ENCODE measurements at regions not wholly inside any gene's neighbourhood (a gene's known extent, or its start where the extent isn't known, plus 50 kb on each side); places are given as distances from the start of the nearest gene placed in this dataset.

DNA sequence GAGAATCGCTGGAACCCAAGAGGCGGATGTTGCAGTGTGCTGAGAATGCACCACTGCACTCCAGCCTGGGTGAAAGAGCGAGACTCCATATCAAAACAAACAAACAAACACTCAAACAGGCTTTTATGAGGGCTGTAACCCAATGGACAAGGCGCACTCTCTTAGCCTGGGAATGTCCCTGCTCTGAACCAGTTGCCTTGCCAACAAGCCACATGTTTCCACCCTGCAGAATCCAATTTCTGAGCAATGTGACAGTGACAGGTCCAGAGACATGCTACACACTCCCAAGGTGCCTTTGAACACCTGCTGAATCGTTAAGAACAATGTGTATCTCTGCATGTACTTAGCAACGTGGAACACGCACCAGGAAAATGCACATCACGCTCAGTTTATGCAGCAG, 186.8 kb upstream of the AUTS2 start:
- no peak overlapping the region for H3K9ac ChIP-seq (ENCODE audit: low read length)
- no peak overlapping the region for H3K4me2 ChIP-seq (ENCODE audit: low read length)
- ATAC-seq (no peak), DNase-seq (no peak)
- TF ChIP-seq, protein P1, sequence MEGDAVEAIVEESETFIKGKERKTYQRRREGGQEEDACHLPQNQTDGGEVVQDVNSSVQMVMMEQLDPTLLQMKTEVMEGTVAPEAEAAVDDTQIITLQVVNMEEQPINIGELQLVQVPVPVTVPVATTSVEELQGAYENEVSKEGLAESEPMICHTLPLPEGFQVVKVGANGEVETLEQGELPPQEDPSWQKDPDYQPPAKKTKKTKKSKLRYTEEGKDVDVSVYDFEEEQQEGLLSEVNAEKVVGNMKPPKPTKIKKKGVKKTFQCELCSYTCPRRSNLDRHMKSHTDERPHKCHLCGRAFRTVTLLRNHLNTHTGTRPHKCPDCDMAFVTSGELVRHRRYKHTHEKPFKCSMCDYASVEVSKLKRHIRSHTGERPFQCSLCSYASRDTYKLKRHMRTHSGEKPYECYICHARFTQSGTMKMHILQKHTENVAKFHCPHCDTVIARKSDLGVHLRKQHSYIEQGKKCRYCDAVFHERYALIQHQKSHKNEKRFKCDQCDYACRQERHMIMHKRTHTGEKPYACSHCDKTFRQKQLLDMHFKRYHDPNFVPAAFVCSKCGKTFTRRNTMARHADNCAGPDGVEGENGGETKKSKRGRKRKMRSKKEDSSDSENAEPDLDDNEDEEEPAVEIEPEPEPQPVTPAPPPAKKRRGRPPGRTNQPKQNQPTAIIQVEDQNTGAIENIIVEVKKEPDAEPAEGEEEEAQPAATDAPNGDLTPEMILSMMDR (conservative IDR thresholded peaks at IDR 0.05; ENCODE audit: low read depth, low read length) = no peak
- TF ChIP-seq EZH2 (IDR thresholded peaks at IDR 0.05; ENCODE audit: low read length, unreplicated experiment) (no peak), EZH2phosphoT487 (IDR thresholded peaks at IDR 0.05; ENCODE audit: borderline replicate concordance, low read length) (no peak)
- no peak overlapping the region for H3K27ac ChIP-seq (ENCODE audit: low read length)
- H4K20me1 ChIP-seq (ENCODE audit: low read length) = no peaks in the 10 kb centered on the region
- H3K9me2 ChIP-seq (replicated peaks; ENCODE audit: low read length) = no peaks in the 10 kb centered on the region
- CTCF ChIA-PET = no interaction called here
- H3K4me1 ChIP-seq (ENCODE audit: insufficient read depth, low read length) = no peaks in the 10 kb centered on the region
- POLR2A ChIA-PET (ENCODE audit: unreplicated experiment) = no interaction called here
- no peaks in the 10 kb centered on the region for H3K27me3 ChIP-seq (ENCODE audit: low read length)
- H2AFZ ChIP-seq (ENCODE audit: low read length) = no peak overlapping the region
- no peak overlapping the region for H3K4me3 ChIP-seq (ENCODE audit: low read length)
- intact Hi-C loops (cut with micrococcal nuclease) = no loop called here
- no TSS peak for BruUV-seq (replicated peaks)
- no peaks in the 10 kb centered on the region for H3F3A ChIP-seq (ENCODE audit: low read length, unreplicated experiment)
- no peaks in the 10 kb centered on the region for H3K36me3 ChIP-seq (ENCODE audit: low read depth, low read length)
- no peaks in the 10 kb centered on the region for H3K79me2 ChIP-seq (ENCODE audit: low read length)
- H3K9me3 ChIP-seq (ENCODE audit: low read length) = no peaks in the 10 kb centered on the region

DNA sequence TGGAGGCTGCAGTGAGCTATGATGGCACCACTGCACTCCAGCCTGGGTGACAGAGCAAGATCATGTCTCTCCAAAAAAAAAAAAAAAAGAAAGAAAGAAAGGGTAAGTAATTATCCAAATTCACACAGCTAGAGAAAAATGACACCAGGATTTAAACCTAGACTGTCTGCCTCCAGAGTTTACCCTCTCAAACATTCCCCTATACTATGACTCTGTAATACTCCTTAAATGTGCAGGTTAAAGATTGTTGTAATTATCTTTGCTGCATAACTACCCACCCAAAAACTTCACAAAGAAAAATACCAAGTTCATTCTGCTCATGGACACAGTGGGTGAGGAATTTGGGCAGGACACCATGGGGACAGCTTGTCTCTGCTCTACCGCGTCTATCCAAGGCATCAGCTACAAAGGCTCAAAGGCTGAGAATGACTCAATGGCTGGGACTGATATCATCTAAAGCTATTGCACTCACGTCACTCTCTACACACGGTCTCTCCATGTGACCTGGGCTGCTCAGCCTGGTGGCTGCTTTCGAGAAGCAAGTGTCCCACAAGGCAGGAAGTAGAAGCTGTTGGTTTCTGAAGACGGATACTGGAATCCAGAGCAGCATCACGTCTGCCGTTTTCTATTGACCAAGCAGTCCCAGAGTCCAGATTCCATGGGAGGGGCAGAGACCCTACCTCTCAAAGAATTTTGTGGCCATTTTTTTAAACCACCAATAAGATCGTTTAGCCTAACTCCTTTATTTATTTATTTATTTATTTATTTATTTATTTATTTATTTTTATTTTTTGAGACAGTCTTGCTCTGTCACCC, 185.7 kb upstream of the AUTS2 start:
- Histone ChIP-seq H3F3A (ENCODE audit: low read length, unreplicated experiment) (no peaks in the 10 kb centered on the region), H3K4me2 (ENCODE audit: low read length) (no peak overlapping the region), H3K36me3 (ENCODE audit: low read depth, low read length) (no peaks in the 10 kb centered on the region), H3K9ac (ENCODE audit: low read length) (no peak overlapping the region), H3K27ac (ENCODE audit: low read length) (no peak overlapping the region), H4K20me1 (ENCODE audit: low read length) (no peaks in the 10 kb centered on the region), H3K9me2 (replicated peaks; ENCODE audit: low read length) (no peaks in the 10 kb centered on the region), H3K9me3 (ENCODE audit: low read length) (no peaks in the 10 kb centered on the region), H3K79me2 (ENCODE audit: low read length) (no peaks in the 10 kb centered on the region), H3K27me3 (ENCODE audit: low read length) (no peaks in the 10 kb centered on the region), H3K4me3 (ENCODE audit: low read length) (no peak overlapping the region), H2AFZ (ENCODE audit: low read length) (no peak overlapping the region), H3K4me1 (ENCODE audit: insufficient read depth, low read length) (no peaks in the 10 kb centered on the region)
- DNase-seq (no peak), ATAC-seq (no peak)
- POLR2A ChIA-PET (ENCODE audit: unreplicated experiment) = no interaction called here
- no TSS peak for BruUV-seq (replicated peaks)
- TF ChIP-seq, protein P1 (conservative IDR thresholded peaks at IDR 0.05; ENCODE audit: low read depth, low read length) = no peak
- TF ChIP-seq EZH2 (IDR thresholded peaks at IDR 0.05; ENCODE audit: low read length, unreplicated experiment) (no peak), EZH2phosphoT487 (IDR thresholded peaks at IDR 0.05; ENCODE audit: borderline replicate concordance, low read length) (no peak)
- CTCF ChIA-PET = no interaction called here
- intact Hi-C loops (cut with micrococcal nuclease) = no loop called here

DNA sequence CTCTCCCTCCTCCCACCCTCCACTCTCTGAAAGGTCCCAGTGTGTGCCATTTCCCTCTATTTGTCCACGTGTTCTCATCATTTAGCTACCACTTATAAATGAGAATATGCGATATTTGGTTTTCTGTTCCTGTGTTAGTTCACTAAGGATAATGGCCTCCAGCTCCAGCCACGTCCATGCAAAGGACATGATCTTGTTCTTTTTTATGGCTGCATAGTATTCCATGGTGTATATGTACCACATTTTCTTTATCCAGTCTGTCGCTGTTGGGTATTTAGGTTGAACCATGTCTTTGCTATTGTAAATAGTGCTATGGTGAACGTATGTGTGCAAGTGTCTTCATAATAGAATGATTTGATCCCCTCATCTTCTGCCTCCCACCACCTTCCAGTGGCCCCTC, 183.7 kb upstream of the AUTS2 start:
- H3F3A ChIP-seq (ENCODE audit: low read length, unreplicated experiment) = no peaks in the 10 kb centered on the region
- H2AFZ ChIP-seq (ENCODE audit: low read length) = no peak overlapping the region
- no TSS peak for BruUV-seq (replicated peaks)
- H3K27ac ChIP-seq (ENCODE audit: low read length) = no peak overlapping the region
- no peaks in the 10 kb centered on the region for H3K9me2 ChIP-seq (replicated peaks; ENCODE audit: low read length)
- TF ChIP-seq, protein P1 (conservative IDR thresholded peaks at IDR 0.05; ENCODE audit: low read depth, low read length) = no peak
- no peak for TF ChIP-seq EZH2phosphoT487 (IDR thresholded peaks at IDR 0.05; ENCODE audit: borderline replicate concordance, low read length)
- no peak for TF ChIP-seq EZH2 (IDR thresholded peaks at IDR 0.05; ENCODE audit: low read length, unreplicated experiment)
- CTCF ChIA-PET = no interaction called here
- DNase-seq (no peak), ATAC-seq (no peak)
- intact Hi-C loops (cut with micrococcal nuclease) = no loop called here
- H4K20me1 ChIP-seq (ENCODE audit: low read length) = no peaks in the 10 kb centered on the region
- H3K27me3 ChIP-seq (ENCODE audit: low read length) = no peaks in the 10 kb centered on the region
- no peak overlapping the region for H3K9ac ChIP-seq (ENCODE audit: low read length)
- no peak overlapping the region for H3K4me2 ChIP-seq (ENCODE audit: low read length)
- H3K36me3 ChIP-seq (ENCODE audit: low read depth, low read length) = no peaks in the 10 kb centered on the region
- POLR2A ChIA-PET (ENCODE audit: unreplicated experiment) = no interaction called here
- no peaks in the 10 kb centered on the region for H3K79me2 ChIP-seq (ENCODE audit: low read length)
- H3K9me3 ChIP-seq (ENCODE audit: low read length) = no peaks in the 10 kb centered on the region
- no peak overlapping the region for H3K4me3 ChIP-seq (ENCODE audit: low read length)
- H3K4me1 ChIP-seq (ENCODE audit: insufficient read depth, low read length) = no peaks in the 10 kb centered on the region
